NCI-H748 treated with DMSO at 0.1 percent for 48 hours (cell line): ENCODE measurements at regions not wholly inside any gene's neighbourhood (a gene's known extent, or its start where the extent isn't known, plus 50 kb on each side); places are given as distances from the start of the nearest gene placed in this dataset.
"Not testable (repeated sequence)": the region's sequence is repeated elsewhere in the genome, so short reads cannot be mapped to it uniquely, and the experiment has no call there.

Experiments
- DNase-seq: peaks from one replicate; lab custom pipeline; 2025; lab: John Stamatoyannopoulos, UW

DNA sequence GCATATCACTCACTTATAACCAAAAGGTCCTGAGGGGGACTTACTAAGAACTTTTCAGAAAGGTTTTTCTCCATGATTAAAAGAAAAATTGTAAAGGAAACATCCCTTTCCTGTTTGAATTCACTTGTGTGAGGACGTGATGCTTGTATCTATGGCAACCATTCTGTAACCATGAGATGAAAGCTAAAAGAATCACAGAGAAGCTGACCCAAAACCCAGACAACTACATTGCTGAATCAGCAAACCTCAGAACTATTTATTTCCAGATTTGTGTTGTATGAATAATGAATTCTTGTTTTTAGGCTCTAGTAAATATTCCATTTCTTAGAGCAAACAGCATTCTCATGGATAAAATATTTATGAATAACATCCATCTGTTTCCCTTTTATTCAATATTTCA, 91.2 kb downstream of the RCHY1 start:
- DNase-seq = no peak

GRCh38 chr4:75412746-75413145, 101.5 kb downstream of the RCHY1 start:
- DNase-seq = no peak

- DNase-seq = no peak
Observed at GRCh38 chr4:75398501-75398900, 115.7 kb downstream of the RCHY1 start.

DNA sequence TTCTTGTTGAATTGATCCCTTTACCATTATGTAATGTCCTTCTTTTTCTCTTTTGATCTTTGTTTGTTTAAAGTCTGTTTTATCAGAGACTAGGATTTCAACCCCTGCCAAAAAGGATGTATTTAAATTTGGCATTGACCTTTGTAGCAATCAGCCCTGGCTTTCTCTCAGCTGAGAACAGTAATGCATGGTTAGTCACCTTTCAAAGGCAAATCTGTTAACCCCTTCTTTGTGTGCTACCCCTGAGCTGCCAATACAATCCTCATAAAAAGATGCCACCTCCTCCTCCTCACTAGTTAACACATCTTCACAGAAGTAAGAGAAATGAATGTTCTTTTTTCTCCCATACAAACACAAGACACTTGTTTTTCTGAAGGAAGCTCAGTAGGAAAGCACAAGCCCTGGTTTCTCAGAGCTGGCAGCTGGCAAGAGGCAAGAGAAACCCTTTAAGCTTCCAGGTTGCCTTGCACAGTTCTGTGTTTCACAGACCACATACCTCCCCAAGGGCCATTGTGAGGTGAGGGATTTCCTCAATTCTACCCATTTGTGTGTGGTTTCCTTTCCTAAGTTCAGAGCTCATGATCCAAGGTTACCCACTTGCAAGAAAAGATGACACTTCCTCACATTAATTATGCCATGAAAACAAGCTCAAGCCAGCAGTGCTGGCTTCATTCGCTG, 122.6 kb downstream of the RCHY1 start:
- no peak for DNase-seq

GRCh38 chr4:75386426-75386825, 127.8 kb downstream of the RCHY1 start:
- DNase-seq = not testable (repeated sequence)

GRCh38 chr4:75385106-75385505, 129.1 kb downstream of the RCHY1 start:
- no peak for DNase-seq

GRCh38 chr4:75376543-75376942, 137.7 kb downstream of the RCHY1 start:
- no peak for DNase-seq

GRCh38 chr4:75371915-75372314, 142.3 kb downstream of the RCHY1 start:
- no peak for DNase-seq

DNA sequence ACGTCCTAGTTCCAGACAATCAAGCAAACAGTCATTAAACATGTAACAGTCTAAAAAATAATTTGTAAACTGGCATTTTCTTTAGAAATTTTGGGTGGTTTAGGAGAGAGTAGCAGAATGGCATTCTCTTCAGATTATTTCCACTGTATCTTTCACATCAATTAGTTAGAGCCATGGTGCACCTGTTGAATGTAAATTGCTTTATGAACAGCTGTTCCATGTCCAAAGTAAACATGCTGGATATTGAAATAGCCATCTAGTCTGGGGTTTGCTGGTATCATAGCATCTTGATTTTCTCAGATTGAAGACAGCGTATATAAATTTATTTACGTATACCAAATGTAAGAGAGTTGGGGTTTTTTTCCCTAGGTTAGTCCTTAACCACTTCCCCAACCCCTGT, 143.6 kb downstream of the RCHY1 start:
- peak; percentile 10 for DNase-seq

- no peak for DNase-seq
Observed at GRCh38 chr4:75345423-75345822, 168.8 kb downstream of the RCHY1 start.

DNA sequence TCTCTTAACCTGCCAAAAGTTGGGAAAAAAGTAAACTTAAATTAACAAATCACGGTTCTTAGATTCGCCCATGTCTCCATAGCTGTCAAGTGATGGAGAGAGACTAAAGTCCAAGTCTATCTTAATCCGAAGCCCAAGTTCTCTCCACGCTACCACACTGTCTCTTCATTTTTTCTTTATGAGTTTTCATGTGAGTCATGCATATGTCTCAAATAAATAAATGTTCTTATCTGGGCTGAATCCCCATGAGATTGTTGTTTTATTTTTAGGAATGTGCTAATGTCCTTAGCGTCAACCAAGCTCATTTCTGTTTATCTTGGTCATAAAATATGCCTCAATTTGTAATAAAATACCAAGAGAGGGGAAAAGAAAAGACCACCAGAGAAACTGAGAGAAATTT, 169.3 kb downstream of the RCHY1 start:
- DNase-seq = no peak

DNA sequence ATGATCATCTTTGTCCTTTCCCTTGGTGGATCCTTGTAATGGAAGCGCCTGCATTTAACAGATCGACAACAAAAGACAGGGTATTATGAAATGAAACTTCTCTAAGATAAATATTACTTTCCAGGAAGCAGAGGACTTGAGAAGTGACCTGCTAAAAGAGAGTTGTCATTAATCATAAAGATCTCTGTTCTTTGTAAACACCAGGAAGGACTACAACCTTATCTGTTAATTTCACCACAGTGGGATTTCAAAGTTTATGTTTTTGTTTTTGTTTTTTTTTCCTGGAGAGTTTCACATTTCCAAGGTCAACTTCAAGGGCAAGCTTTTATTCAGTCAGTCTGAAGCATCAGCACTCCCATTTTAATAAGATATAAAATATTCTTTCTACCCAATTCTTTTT, 170.9 kb downstream of the RCHY1 start:
- no peak for DNase-seq

- peak; percentile 19 for DNase-seq
Observed at GRCh38 chr4:75340561-75340960, 173.6 kb downstream of the RCHY1 start.

GRCh38 chr4:75338352-75338880, 175.8 kb downstream of the RCHY1 start:
- DNase-seq = no peak

DNA sequence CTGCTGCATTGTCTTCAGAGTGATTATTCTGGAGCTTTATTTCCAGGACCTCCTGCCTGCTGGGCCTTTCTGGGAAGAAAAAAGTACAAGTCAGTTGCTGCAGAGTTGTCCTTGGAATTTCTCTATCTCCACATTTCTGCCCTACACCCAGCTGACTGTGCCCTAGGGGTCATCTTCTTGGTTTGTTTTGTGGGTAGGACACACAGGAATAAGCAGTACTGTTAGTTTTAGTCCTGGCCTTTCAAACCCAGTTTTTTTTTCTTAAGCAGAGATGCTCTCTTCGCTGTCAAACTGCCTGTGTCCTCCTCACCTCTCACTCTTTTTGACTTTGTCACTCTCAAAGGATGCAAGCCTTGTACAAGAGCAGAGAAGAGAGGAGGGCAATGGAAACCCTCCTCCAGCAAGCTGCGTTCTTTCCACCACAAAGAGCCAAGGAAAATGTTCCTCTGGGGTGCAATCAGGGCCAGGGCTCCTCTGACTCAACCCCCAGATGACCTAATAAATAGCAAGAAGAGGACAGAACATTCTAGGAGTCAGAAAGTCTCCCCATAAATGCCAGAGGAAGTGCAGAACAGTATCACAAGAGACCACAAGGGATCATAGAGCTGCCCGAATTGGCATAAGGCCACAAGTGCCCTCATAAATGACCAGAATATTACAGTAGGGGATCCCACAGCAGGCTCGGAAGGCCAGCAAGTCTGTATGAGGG, 186.2 kb downstream of the RCHY1 start:
- DNase-seq = no peak

DNA sequence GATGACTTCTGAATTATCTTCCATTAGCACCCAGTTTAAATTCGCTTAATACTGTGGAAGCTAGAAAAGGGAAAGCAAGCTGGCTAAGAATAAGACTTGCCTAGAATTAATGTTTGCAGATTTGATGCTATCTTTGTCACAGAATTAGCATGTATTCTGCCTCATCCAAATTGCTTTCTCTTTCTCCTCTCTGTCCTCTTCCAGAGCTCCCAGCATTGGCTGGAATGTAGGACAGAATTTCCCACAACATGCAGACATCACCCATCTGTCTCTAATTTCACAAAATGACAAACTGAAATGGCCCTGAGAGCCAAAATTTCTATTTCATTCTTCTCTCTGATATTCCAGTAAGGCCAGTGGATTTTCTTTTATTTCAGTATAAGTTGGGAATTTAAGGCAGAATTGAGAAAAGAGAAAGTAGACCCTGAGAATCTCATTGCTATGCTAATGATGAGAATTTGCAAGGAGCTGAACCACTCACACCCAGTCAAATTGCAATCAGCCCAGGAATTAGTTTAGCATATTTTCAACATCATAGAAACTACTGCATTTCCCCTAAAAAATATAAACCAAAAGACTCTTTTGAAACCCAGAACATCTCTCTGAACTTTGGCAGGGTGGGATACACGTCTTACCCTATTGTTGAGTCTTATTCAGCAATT, 188.8 kb downstream of the RCHY1 start:
- DNase-seq = no peak

DNA sequence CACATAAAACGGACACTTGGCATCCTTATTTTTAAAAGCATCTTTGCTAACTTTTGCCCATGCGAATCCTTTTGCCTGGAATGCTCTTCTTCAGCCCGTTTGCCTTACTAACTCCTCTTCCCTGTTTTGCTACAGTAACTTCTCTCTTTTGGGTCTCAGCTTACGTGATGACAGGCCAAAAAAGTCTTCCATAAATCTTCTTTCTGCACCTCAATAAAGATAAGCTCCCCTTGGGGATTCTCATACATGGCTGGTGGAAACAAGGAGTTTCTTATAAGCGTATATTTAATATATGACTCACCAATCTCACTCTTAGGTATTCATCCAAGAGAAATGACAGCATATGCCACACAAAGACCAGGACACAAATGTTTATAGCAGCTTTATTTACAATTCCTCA, 192.7 kb downstream of the RCHY1 start:
- DNase-seq = no peak

GRCh38 chr4:75317641-75318040, 196.6 kb downstream of the RCHY1 start:
- DNase-seq = not testable (repeated sequence)

DNA sequence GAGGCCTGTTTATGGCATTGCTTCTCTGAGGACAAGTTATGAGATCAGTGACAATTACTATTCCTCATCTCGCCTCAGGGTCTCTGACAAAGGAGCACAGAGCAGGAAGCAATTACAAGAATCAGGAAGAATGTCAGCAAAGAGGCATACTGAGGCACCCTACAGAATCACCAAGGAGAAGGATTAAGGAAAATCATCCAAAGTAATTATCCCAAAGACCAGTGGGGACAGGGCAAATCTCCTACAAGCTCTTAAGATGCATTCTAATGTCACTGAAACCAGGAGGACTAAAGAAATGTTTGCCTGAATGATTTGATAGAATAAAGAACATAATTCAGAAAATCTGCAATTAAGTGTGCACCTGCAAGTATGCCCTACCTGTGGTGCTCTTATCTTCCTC, 206.2 kb downstream of the RCHY1 start:
- DNase-seq = no peak

DNA sequence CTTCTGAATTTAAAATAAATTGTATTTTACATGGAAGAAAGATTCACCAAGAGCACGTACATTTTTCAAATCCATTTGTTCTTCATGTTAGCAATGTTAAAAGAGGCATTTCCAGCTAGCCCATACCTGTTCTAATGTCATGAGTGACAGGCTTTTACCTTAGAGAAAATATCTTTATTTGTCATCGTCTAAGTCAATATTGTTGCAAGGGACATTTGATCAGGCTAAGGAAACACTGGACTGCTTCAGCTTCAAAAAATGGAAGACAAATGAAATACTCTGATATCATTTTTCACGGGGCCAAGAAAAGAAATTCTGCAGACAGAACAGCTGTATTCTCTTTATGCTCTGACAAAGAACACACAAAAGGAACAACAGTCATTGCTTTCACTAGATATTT, 207.7 kb downstream of the RCHY1 start:
- no peak for DNase-seq

DNA sequence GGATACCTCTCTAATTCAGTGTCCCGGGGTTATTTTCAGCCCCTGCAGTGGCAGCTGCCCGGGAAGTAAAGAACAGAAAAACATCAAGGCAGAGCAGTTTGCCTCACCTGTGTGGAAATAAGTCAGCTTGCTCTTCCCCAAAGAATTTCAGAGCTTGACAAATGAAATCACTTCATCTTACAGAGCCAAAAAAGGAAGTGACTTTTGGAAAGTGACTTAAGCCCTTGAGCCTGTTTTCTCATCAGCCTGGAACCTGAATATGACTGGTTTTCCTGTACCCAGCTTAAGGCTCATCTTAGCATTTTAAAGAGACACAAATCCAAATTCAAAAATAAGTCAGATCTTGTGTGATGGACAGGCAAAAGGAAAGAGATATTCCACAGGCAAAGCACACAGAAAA, 211.6 kb downstream of the RCHY1 start:
- DNase-seq = no peak

- peak; percentile 97 for DNase-seq
Observed at GRCh38 chr4:75289914-75290582, 224.2 kb downstream of the RCHY1 start.
